ENCODE measurements at regions not wholly inside any gene's neighbourhood (a gene's known extent, or its start where the extent isn't known, plus 50 kb on each side); places are given as distances from the start of the nearest gene placed in this dataset.

DNA sequence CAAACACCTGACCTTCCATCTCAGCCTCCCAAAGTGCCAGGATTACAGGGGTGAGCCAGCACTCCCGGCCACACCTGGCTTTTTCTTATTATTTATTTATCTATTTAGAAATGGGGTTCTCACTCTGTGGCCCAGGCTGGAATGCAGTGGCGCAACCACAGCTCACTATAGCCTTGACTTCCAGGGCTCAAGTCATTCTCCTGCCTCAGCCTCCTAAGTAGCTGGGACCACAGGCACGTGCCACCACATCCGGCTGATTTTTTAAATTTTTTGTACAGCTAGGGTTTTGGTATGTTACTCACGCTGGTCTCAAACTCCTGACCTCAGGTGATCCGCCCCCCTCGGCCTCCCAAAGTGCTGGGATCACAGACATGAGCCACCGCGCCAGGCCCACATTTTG is 56.9 kb upstream of the MYL10 start:
- no peak for DNase-seq (ENCODE audit: insufficient read length, low spot score, missing footprints)

DNA sequence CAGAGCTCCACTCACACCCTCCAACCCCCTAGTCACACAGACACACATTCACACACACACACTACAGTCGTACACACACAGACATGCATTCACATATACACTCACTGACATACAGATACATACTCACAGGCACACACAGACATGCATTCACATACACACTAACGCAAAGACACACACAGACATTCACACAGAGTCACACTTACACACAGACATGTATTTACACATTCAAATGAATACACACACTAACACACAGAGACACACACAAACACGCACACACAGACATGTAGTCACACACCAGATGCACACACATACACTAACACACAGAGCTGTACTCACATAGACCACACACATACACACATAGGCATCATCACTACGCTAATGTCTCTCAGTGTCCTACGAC is 58.0 kb upstream of the MYL10 start:
- H3K79me2 ChIP-seq (ENCODE audit: insufficient read depth, low read length) = no peaks in the 10 kb centered on the region
- H3K4me3 ChIP-seq (ENCODE audit: insufficient read depth, low read length) = no peak overlapping the region
- peaks cover 3% of the 10 kb centered on the region for H3K4me1 ChIP-seq (ENCODE audit: insufficient read depth, low read length)
- peaks cover 4% of the 10 kb centered on the region for H3K27me3 ChIP-seq (ENCODE audit: insufficient read depth, low read length)
- DNase-seq (ENCODE audit: insufficient read length, low spot score, missing footprints) = no peak
- TF ChIP-seq, protein P1, sequence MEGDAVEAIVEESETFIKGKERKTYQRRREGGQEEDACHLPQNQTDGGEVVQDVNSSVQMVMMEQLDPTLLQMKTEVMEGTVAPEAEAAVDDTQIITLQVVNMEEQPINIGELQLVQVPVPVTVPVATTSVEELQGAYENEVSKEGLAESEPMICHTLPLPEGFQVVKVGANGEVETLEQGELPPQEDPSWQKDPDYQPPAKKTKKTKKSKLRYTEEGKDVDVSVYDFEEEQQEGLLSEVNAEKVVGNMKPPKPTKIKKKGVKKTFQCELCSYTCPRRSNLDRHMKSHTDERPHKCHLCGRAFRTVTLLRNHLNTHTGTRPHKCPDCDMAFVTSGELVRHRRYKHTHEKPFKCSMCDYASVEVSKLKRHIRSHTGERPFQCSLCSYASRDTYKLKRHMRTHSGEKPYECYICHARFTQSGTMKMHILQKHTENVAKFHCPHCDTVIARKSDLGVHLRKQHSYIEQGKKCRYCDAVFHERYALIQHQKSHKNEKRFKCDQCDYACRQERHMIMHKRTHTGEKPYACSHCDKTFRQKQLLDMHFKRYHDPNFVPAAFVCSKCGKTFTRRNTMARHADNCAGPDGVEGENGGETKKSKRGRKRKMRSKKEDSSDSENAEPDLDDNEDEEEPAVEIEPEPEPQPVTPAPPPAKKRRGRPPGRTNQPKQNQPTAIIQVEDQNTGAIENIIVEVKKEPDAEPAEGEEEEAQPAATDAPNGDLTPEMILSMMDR (IDR thresholded peaks at IDR 0.05; ENCODE audit: extremely low read depth, low read depth, low read length) = no peak
- no peak overlapping the region for H3K27ac ChIP-seq (ENCODE audit: low read depth, low read length)
- H3K9me3 ChIP-seq (ENCODE audit: low read depth, low read length) = no peaks in the 10 kb centered on the region
- H4K20me1 ChIP-seq (ENCODE audit: insufficient read depth, low read length) = no peaks in the 10 kb centered on the region
- H3K36me3 ChIP-seq (ENCODE audit: insufficient read depth, low read length) = no peaks in the 10 kb centered on the region
- no peak overlapping the region for H2AFZ ChIP-seq (ENCODE audit: low read length)
- H3K4me2 ChIP-seq (ENCODE audit: insufficient read depth, low read length) = no peak overlapping the region

More for the DNA sequence above, 56.9 kb upstream of the MYL10 start:
- Histone ChIP-seq H3K4me1 (ENCODE audit: insufficient read depth, low read length) (peaks cover 13% of the 10 kb centered on the region), H3K27ac (ENCODE audit: low read depth, low read length) (no peak overlapping the region), H3K4me3 (ENCODE audit: insufficient read depth, low read length) (no peak overlapping the region), H3K4me2 (ENCODE audit: insufficient read depth, low read length) (no peak overlapping the region), H3K36me3 (ENCODE audit: insufficient read depth, low read length) (no peaks in the 10 kb centered on the region), H4K20me1 (ENCODE audit: insufficient read depth, low read length) (no peaks in the 10 kb centered on the region), H3K9me3 (ENCODE audit: low read depth, low read length) (no peaks in the 10 kb centered on the region), H3K79me2 (ENCODE audit: insufficient read depth, low read length) (no peaks in the 10 kb centered on the region), H2AFZ (ENCODE audit: low read length) (no peak overlapping the region), H3K27me3 (ENCODE audit: insufficient read depth, low read length) (peaks cover 4% of the 10 kb centered on the region)
- TF ChIP-seq, protein P1 (IDR thresholded peaks at IDR 0.05; ENCODE audit: extremely low read depth, low read depth, low read length) = no peak

DNA sequence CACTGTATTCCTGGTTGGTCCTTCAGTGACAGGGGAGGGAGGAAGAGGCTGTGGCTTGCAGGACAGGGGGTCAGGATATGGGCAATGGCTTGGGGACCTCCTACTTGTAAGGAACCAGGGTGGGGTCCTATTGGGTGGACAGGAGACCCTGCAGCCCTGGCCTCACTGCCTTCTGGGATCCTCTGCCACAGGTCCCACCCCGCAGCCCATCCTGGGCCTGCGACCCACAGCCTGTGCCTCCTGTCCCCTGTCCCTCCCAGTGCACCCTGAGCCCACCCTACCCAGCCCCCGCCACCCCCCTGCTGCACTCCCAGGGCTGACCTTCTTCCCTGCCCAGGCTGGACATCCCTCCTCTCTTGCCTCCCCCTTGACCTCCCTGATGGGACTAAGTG is 58.7 kb upstream of the MYL10 start:
- no peaks in the 10 kb centered on the region for H3K36me3 ChIP-seq (ENCODE audit: insufficient read depth, low read length)
- peaks cover 3% of the 10 kb centered on the region for H3K4me1 ChIP-seq (ENCODE audit: insufficient read depth, low read length)
- H4K20me1 ChIP-seq (ENCODE audit: insufficient read depth, low read length) = no peaks in the 10 kb centered on the region
- H3K9me3 ChIP-seq (ENCODE audit: low read depth, low read length) = no peaks in the 10 kb centered on the region
- H3K27me3 ChIP-seq (ENCODE audit: insufficient read depth, low read length) = peaks cover 4% of the 10 kb centered on the region
- no peak overlapping the region for H3K27ac ChIP-seq (ENCODE audit: low read depth, low read length)
- TF ChIP-seq, protein P1 (IDR thresholded peaks at IDR 0.05; ENCODE audit: extremely low read depth, low read depth, low read length) = no peak
- H3K79me2 ChIP-seq (ENCODE audit: insufficient read depth, low read length) = no peaks in the 10 kb centered on the region
- H2AFZ ChIP-seq (ENCODE audit: low read length) = no peak overlapping the region
- H3K4me3 ChIP-seq (ENCODE audit: insufficient read depth, low read length) = peak overlapping the region; percentile 55
- H3K4me2 ChIP-seq (ENCODE audit: insufficient read depth, low read length) = peak overlapping the region; percentile 80
- peak; percentile 48 for DNase-seq (ENCODE audit: insufficient read length, low spot score, missing footprints)

DNA sequence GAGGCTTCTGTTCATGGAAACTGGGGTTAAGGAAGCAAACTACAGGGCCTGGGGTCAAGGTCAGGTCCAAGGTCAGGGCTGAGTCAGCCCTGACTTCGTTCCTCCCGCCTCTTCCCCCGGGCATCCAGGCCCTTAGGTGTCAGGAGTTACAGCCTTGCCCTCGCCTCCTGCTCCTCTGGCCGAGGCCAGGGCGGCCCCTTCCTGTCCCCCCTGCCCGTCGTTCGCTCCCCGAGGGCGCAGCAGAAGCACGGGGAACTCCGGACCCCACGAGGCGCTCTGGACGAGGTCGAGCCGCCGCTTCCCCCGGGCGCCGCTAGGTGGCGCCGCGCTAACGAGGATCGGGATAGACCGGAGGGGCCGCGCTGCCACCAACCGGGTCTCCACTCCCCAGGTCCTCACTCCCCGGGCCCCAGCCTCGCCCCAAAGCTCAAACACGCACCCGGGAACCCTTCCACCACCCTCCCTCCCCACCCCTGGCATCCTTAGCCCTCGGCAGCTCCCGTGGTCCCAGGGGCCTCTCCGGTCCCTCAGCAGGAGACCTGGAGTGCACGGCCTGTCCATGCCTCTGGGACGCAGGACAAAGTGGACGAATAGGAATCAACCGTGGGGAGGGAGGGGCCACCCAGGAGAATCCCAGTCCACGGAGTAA is 59.2 kb upstream of the MYL10 start:
- Histone ChIP-seq H3K4me3 (ENCODE audit: insufficient read depth, low read length) (peak overlapping the region; percentile 55), H3K27me3 (ENCODE audit: insufficient read depth, low read length) (peaks cover 4% of the 10 kb centered on the region), H3K36me3 (ENCODE audit: insufficient read depth, low read length) (no peaks in the 10 kb centered on the region), H3K4me1 (ENCODE audit: insufficient read depth, low read length) (peaks cover 3% of the 10 kb centered on the region), H2AFZ (ENCODE audit: low read length) (peak overlapping the region; percentile 84), H3K79me2 (ENCODE audit: insufficient read depth, low read length) (no peaks in the 10 kb centered on the region), H3K4me2 (ENCODE audit: insufficient read depth, low read length) (peak overlapping the region; percentile 80), H3K27ac (ENCODE audit: low read depth, low read length) (no peak overlapping the region), H3K9me3 (ENCODE audit: low read depth, low read length) (no peaks in the 10 kb centered on the region), H4K20me1 (ENCODE audit: insufficient read depth, low read length) (no peaks in the 10 kb centered on the region)
- DNase-seq (ENCODE audit: insufficient read length, low spot score, missing footprints) = peak; percentile 95
- TF ChIP-seq, protein P1 (IDR thresholded peaks at IDR 0.05; ENCODE audit: extremely low read depth, low read depth, low read length) = peak; percentile 73
